HEK293 (cell line): ENCODE measurements at regions not wholly inside any gene's neighbourhood (a gene's known extent, or its start where the extent isn't known, plus 50 kb on each side); places are given as distances from the start of the nearest gene placed in this dataset.

Experiments used
- CTCF ChIA-PET: fragments of 350-600 bp; formaldehyde crosslinking; extraction: SDS; loops from one replicate; lab custom pipeline; 2021; ENCODE audit warnings: antibody characterized with exemption; lab: Yijun Ruan, JAX
- POLR2A ChIA-PET: fragments of 300-600 bp; formaldehyde crosslinking; extraction: SDS; loops from one replicate; lab custom pipeline; 2020; ENCODE audit warnings: antibody characterized with exemption, inconsistent platforms; lab: Yijun Ruan, JAX
- H3K27ac ChIP-seq: fragments of 200-500 bp; sonication (Bioruptor generic); 2 replicates; pipeline ENCODE4 v1.5.1; 2014; ENCODE audit warnings: low read depth, low read length, control low read depth, inconsistent platforms; ENCODE audit errors: extremely low read depth
- H3K36me3 ChIP-seq, 2 experiments: fragments of 200-500 bp in 1 of 2; sonication (Bioruptor generic) in 1 of 2; 1 replicate in 1 of 2; 2 replicates in 1 of 2; pipeline ENCODE4 v1.5.1; 2014 to 2017; ENCODE audit warnings: inconsistent platforms in 2 of 2, low read length in 2 of 2; ENCODE audit not compliant: control insufficient read depth in 2 of 2, insufficient read depth in 1 of 2
- H3K4me1 ChIP-seq: fragments of 200-500 bp; sonication (Bioruptor generic); 2 replicates; pipeline ENCODE4 v1.5.1; 2014; ENCODE audit warnings: mild to moderate bottlenecking, low read length, inconsistent platforms; ENCODE audit not compliant: control insufficient read depth, insufficient read depth
- H3K4me3 ChIP-seq: 2 replicates; pipeline ENCODE4 v1.5.1; 2011; ENCODE audit warnings: low read depth, mild to moderate bottlenecking, control low read depth, low read length, moderate library complexity
- H3K9me3 ChIP-seq: fragments of 200-500 bp; sonication (Bioruptor generic); 2 replicates; pipeline ENCODE4 v1.5.1; 2014; ENCODE audit warnings: low read depth, low read length, inconsistent platforms; ENCODE audit not compliant: control insufficient read depth, insufficient read depth
- BCL11B ChIP-seq: fragments of 450-650 bp; formaldehyde crosslinking; IDR thresholded peaks from 2 replicates; pipeline ENCODE4 v1.5.1; 2016; ENCODE audit warnings: low read depth, missing biosample characterization, missing genetic modification characterization
- BCL6B ChIP-seq: fragments of 450-650 bp; formaldehyde crosslinking; IDR thresholded peaks from 2 replicates; pipeline ENCODE4 v1.5.1; 2017; ENCODE audit warnings: missing biosample characterization, missing genetic modification characterization
- HOXA7 ChIP-seq: sonication (generic); formaldehyde crosslinking; IDR thresholded peaks from 2 replicates; pipeline ENCODE4 v1.8.1; 2022; ENCODE audit warnings: missing genetic modification reagents, borderline replicate concordance
- RBAK ChIP-seq: fragments of 450-650 bp; formaldehyde crosslinking; IDR thresholded peaks from 2 replicates; pipeline ENCODE4 v1.5.1; 2016; ENCODE audit warnings: missing biosample characterization, missing genetic modification characterization
- WT1 ChIP-seq: fragments of 450-650 bp; formaldehyde crosslinking; IDR thresholded peaks from 2 replicates; pipeline ENCODE4 v1.5.1; 2016; ENCODE audit warnings: missing biosample characterization, missing genetic modification characterization
- ZBTB10 ChIP-seq: fragments of 450-650 bp; formaldehyde crosslinking; IDR thresholded peaks from 2 replicates; pipeline ENCODE4 v1.5.1; 2016; ENCODE audit warnings: missing biosample characterization, missing genetic modification characterization
- ZNF114 ChIP-seq: fragments of 450-650 bp; formaldehyde crosslinking; IDR thresholded peaks from 2 replicates; pipeline ENCODE4 v1.5.0; 2017; ENCODE audit warnings: missing biosample characterization, missing genetic modification characterization
- ZNF19 ChIP-seq: fragments of 450-650 bp; formaldehyde crosslinking; IDR thresholded peaks from 2 replicates; pipeline ENCODE4; 2016; ENCODE audit warnings: missing biosample characterization, missing genetic modification characterization, low read depth
- ZNF292 ChIP-seq: fragments of 450-650 bp; formaldehyde crosslinking; IDR thresholded peaks from 2 replicates; pipeline ENCODE4 v1.5.1; 2016; ENCODE audit warnings: low read depth, missing biosample characterization, missing genetic modification characterization, borderline replicate concordance
- ZNF311 ChIP-seq: fragments of 450-650 bp; formaldehyde crosslinking; IDR thresholded peaks from 2 replicates; pipeline ENCODE4 v1.5.1; 2017; ENCODE audit warnings: missing biosample characterization, missing genetic modification characterization, borderline replicate concordance
- ZNF518A ChIP-seq: fragments of 450-650 bp; formaldehyde crosslinking; conservative IDR thresholded peaks from 2 replicates; pipeline ENCODE4 v1.5.1; 2016; ENCODE audit warnings: low read depth, missing biosample characterization, missing genetic modification characterization
- ZNF555 ChIP-seq: fragments of 450-650 bp; formaldehyde crosslinking; conservative IDR thresholded peaks from 2 replicates; pipeline ENCODE4 v1.5.1; 2017; ENCODE audit warnings: missing biosample characterization, mild to moderate bottlenecking, missing genetic modification characterization, inconsistent platforms
- ZNF561 ChIP-seq: fragments of 450-650 bp; IDR thresholded peaks from 2 replicates; pipeline ENCODE4 v1.5.1; 2018; ENCODE audit warnings: missing biosample characterization, missing genetic modification characterization, borderline replicate concordance
- ZNF785 ChIP-seq: fragments of 450-650 bp; formaldehyde crosslinking; IDR thresholded peaks from 2 replicates; pipeline ENCODE4 v1.5.1; 2016; ENCODE audit warnings: missing biosample characterization, missing genetic modification characterization
- ZNF843 ChIP-seq: fragments of 450-650 bp; formaldehyde crosslinking; IDR thresholded peaks from 2 replicates; pipeline ENCODE4 v1.5.1; 2016; ENCODE audit warnings: missing biosample characterization, missing genetic modification characterization
- TF ChIP-seq, protein P1 (sequence below): fragments of 450-650 bp; formaldehyde crosslinking; IDR thresholded peaks from 2 replicates; pipeline ENCODE4 v1.5.1; 2016; ENCODE audit warnings: missing biosample characterization, missing genetic modification characterization, low read depth
- TF ChIP-seq, protein P2 (sequence below): fragments of 450-650 bp; formaldehyde crosslinking; IDR thresholded peaks from 2 replicates; pipeline ENCODE4 v1.5.1; 2016; ENCODE audit warnings: missing biosample characterization, missing genetic modification characterization
- TF ChIP-seq, protein P3 (sequence below): fragments of 450-650 bp; formaldehyde crosslinking; IDR thresholded peaks from 2 replicates; pipeline ENCODE4 v1.5.1; 2016; ENCODE audit warnings: missing biosample characterization, missing genetic modification characterization
- TF ChIP-seq, protein P4 (sequence below): fragments of 450-650 bp; formaldehyde crosslinking; IDR thresholded peaks from 2 replicates; pipeline ENCODE4 v1.5.1; 2017; ENCODE audit warnings: missing biosample characterization, missing genetic modification characterization

DNA sequence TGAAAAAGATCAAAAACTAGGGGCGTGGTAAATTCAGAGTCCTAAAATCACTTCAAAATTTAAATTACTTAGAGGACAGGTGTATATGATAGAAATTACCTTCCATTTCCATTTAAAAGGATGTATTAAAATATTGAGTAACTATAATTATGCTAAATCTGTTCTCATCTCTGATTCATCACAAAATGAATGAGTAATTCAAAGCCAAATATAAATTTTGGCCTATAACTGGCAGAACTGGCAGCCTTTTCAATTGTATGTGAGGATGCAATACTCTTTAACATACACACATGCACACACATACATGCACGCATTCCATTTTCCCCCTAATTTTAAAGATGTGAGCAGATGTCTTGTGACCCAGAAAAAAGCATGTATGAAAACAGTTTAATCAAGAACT, 194.6 kb downstream of the EPM2A start (continued):
- no peak for TF ChIP-seq ZBTB10 (tag by site-specific recombination)
- TF ChIP-seq, all 188 proteins: peak for 0

- POLR2A ChIA-PET, result no interaction called here
- TF ChIP-seq, protein P1, sequence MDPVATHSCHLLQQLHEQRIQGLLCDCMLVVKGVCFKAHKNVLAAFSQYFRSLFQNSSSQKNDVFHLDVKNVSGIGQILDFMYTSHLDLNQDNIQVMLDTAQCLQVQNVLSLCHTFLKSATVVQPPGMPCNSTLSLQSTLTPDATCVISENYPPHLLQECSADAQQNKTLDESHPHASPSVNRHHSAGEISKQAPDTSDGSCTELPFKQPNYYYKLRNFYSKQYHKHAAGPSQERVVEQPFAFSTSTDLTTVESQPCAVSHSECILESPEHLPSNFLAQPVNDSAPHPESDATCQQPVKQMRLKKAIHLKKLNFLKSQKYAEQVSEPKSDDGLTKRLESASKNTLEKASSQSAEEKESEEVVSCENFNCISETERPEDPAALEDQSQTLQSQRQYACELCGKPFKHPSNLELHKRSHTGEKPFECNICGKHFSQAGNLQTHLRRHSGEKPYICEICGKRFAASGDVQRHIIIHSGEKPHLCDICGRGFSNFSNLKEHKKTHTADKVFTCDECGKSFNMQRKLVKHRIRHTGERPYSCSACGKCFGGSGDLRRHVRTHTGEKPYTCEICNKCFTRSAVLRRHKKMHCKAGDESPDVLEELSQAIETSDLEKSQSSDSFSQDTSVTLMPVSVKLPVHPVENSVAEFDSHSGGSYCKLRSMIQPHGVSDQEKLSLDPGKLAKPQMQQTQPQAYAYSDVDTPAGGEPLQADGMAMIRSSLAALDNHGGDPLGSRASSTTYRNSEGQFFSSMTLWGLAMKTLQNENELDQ, result no peak
- TF ChIP-seq ZNF311 (tag by site-specific recombination) (no peak), ZNF518A (no peak), HOXA7 (no peak), ZNF785 (tag by site-specific recombination) (no peak), ZNF843 (tag by site-specific recombination) (no peak), ZNF561 (tag by site-specific recombination) (no peak), ZNF114 (no peak), BCL6B (tag by site-specific recombination) (no peak), ZNF292 (tag by site-specific recombination) (no peak), ZNF555 (no peak), RBAK (tag by site-specific recombination) (no peak), WT1 (tag by site-specific recombination) (no peak), ZNF19 (tag by site-specific recombination) (no peak), BCL11B (tag by site-specific recombination) (no peak)
- TF ChIP-seq, protein P2, sequence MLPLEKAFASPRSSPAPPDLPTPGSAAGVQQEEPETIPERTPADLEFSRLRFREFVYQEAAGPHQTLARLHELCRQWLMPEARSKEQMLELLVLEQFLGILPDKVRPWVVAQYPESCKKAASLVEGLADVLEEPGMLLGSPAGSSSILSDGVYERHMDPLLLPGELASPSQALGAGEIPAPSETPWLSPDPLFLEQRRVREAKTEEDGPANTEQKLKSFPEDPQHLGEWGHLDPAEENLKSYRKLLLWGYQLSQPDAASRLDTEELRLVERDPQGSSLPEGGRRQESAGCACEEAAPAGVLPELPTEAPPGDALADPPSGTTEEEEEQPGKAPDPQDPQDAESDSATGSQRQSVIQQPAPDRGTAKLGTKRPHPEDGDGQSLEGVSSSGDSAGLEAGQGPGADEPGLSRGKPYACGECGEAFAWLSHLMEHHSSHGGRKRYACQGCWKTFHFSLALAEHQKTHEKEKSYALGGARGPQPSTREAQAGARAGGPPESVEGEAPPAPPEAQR (tag by site-specific recombination), result no peak
- TF ChIP-seq, protein P3, sequence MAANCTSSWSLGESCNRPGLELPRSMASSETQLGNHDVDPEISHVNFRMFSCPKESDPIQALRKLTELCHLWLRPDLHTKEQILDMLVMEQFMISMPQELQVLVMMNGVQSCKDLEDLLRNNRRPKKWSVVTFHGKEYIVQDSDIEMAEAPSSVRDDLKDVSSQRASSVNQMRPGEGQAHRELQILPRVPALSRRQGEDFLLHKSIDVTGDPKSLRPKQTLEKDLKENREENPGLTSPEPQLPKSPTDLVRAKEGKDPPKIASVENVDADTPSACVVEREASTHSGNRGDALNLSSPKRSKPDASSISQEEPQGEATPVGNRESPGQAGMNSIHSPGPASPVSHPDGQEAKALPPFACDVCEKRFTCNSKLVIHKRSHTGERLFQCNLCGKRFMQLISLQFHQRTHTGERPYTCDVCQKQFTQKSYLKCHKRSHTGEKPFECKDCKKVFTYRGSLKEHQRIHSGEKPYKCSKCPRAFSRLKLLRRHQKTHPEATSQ, result no peak
- TF ChIP-seq, protein P4, sequence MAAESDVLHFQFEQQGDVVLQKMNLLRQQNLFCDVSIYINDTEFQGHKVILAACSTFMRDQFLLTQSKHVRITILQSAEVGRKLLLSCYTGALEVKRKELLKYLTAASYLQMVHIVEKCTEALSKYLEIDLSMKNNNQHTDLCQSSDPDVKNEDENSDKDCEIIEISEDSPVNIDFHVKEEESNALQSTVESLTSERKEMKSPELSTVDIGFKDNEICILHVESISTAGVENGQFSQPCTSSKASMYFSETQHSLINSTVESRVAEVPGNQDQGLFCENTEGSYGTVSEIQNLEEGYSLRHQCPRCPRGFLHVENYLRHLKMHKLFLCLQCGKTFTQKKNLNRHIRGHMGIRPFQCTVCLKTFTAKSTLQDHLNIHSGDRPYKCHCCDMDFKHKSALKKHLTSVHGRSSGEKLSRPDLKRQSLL (tag by site-specific recombination), result no peak
- Histone ChIP-seq H3K4me1 (peaks cover 3% of the 10 kb centered on the region; the same call in 1 of the 2 replicates), H3K27ac (no peak overlapping the region), H3K4me3 (no peak overlapping the region), H3K36me3 (no peaks in the 10 kb centered on the region), H3K9me3 (no peaks in the 10 kb centered on the region)
- CTCF ChIA-PET, result no interaction called here
Observed at GRCh38 chr6:145544041-145544440, 191.3 kb downstream of the EPM2A start.
